NCI-H460 (cell line): ENCODE measurements at regions not wholly inside any gene's neighbourhood (a gene's known extent, or its start where the extent isn't known, plus 50 kb on each side); places are given as distances from the start of the nearest gene placed in this dataset.

Source experiments
- DNase-seq: peaks from one replicate; pipeline ENCODE4 v3.0.0-alpha.2; 2016; ENCODE audit warnings: low read depth; ENCODE audit errors: extremely low read depth

- DNase-seq, result no peak
These were observed 580.7 kb downstream of the MAFB start for GRCh38 chr20:40108321-40108720.

DNA sequence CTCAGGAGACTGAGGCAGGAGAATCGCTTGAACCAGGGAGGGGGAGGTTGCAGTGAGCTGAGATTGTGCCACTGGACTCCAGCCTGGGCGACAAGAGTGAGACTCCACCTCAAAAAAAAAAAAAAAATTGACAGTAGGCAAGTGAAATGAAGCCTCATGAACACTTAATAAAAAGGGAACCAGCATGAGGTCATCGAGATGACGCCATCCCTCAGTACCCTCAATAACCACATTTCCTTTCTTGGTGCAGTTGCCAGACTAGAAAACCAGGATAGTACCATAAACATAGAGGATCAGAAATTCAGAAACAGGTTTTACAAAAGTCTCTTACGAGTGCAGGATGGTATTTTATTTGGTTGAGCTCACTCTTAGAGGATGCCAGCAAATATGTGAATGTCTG, 584.1 kb downstream of the MAFB start:
- DNase-seq, result no peak

GRCh38 chr20:40103420-40103819, 585.6 kb downstream of the MAFB start:
- no peak for DNase-seq

DNA sequence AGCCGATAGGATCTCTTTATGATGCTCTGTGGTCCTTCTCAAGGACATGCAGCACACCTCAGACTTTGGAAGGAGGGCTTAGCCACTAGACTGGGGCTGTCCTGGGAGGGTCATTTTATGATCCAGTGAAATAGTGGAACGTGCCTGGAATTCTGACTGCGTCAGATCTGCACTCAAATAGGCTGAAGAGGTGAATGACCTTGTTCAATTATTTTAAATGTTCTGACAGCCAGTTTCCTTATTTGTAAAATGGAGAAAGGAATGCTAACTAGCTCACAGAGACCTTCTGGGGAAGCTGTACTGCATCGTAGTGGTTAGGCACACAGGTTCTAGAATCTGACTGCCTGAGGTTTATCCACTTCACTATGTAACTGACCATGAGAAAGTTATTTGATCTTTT, 587.5 kb downstream of the MAFB start:
- no peak for DNase-seq

DNA sequence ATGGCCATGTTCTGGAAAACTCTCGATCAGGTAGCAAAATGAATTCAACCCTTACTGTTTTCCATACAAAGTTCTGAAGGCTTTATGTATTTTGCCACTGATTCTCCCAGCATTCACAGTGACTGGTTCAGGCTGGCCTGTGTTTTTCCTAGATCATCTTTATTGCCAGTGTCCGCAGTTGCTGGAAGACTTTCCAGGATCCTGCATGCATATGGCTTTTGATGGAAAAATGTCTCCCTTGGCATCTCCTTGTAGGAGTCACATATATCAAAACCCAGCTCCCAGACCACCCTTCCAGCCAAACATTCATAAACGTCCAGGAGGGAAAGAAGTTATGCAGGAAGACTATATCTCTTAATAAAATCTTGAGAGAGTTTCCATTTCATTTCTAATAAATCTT, 588.8 kb downstream of the MAFB start:
- no peak for DNase-seq

GRCh38 chr20:40090236-40090635, 598.8 kb downstream of the MAFB start:
- DNase-seq, result no peak

GRCh38 chr20:40087496-40087895, 601.5 kb downstream of the MAFB start:
- no peak for DNase-seq

- DNase-seq, result no peak
These were observed 603.5 kb downstream of the MAFB start for GRCh38 chr20:40085513-40085912.

DNA sequence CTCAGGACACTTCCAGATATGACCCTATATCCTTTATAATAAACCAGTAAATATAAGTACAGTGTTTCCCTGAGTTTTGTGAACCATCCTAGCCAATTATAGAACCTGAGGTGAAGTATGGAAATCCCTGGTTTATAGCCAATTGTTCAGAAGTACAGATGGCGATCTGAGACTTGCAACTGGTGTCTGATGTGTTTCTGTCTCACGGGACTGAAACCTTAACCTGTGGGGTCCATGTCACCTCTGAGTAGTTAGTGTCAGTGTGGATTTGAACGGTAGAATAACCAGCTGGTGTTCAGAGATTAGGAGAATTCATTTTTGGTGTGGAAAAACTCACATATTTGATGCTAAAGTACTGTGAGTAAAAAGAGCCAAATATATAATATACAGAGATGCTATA, 606.6 kb downstream of the MAFB start:
- no peak for DNase-seq

GRCh38 chr20:40081653-40082052, 607.4 kb downstream of the MAFB start:
- DNase-seq, result no peak

DNA sequence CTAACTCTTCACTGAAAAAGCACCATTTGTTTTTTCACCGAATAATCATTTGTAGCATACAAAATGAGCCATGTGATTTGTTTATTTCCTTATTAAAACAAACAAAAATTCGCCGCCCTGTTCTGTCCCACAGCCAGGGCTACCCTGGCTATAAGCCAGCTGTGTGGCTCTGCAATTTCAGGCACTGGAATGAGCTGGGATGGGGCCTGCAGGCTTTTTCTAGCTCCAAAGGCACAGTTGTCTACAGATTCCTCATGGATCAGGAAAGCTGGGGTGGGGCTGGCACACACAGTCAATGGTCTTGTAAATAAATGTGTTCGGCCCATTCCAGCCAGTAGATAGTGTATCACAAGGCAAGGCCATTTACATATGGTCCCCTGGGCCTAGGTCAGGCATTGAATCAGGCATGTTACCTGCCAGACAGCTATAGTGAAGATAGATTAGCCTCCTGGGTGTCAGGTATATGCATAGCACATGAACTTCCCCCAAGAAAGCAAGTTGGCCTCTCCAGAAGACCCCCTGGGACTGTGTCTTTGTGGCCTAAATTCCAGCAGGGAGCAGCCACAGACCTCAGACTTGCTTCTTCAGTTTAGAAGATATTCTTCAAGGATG, 608.9 kb downstream of the MAFB start:
- DNase-seq, result no peak

DNA sequence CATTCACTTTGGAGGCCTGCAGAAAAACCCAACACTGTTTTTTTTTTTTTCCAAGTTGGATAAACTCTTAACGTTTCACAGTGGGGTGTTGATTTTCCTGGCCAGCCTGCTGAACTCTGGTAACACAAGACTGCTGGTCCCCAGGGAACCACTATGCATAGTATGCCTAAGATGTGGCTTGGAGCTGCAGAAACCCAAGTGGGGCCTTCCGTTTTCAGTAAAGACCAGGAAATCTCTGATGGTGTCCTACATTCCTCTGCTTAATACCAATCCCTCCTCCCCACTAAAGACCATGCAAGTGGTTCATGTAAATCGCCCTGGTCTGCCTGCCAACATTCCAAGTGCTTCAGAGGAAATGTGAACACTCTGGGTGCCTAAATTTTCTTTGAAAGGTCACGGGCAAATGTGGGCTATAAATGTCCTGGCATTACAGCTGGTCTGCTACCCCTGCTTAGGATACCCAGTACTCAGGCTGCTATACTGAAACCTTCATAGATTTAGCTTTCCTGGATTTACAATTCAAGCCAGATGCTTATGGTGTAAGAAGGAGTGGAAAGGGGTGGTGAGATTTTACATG, 615.4 kb downstream of the MAFB start:
- DNase-seq, result no peak

DNA sequence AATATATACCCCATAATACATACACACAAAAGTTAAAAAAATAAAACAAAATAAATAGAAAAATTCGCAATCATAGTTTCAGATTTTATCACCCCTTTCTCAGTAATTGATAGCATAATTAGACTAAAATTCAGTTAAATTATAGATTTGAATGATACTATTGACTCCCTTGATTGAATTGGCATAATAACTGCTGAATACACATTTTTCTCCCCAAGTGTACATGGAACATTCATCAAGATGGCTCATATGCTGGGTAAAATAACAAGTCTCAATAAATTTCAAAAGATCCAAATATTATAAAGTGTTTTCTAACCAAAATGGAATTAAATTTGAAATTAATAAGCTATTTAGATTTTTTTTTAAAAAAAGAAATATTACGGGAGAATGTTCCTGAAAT, 616.1 kb downstream of the MAFB start:
- no peak for DNase-seq

- no peak for DNase-seq
These were observed 632.9 kb downstream of the MAFB start for GRCh38 chr20:40056171-40056570.

DNA sequence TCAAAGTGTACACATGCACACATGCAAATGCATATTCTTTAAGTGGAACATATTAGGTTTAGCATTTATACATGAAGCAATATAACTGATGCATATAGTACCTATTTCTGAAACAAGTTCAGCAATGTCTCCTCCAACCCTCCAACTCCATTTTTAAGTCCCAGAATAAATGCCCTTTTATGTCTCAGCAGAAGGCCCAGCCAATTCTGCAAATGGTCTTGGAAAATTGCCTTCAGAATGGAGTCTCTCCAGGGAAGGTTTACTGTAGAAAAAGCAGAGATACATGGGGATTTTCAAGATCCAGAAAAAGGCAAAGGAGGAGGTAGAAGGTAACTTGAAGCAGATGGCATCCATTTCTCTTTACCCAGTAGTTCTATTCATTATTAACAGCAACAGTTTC, 633.3 kb downstream of the MAFB start:
- no peak for DNase-seq

GRCh38 chr20:40054311-40054710, 634.7 kb downstream of the MAFB start:
- no peak for DNase-seq

DNA sequence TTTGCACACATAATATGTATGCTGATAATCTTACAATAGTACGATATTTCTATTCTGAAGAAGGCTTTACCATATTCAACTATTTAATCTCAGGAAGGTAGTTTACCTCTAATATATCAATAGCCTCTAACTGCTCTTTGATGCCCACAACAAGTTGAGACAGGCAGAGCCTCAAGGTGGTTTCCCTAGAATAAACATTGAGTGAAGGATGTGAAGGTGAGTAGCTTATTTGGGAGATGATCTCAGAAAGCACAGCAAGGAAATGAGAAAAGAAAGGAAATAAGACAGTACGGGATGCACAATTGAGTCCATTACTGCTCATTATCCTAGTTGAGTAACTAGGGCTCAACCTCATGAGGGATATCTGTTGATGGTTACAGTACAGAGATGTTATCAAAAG, 638.4 kb downstream of the MAFB start:
- DNase-seq, result no peak

DNA sequence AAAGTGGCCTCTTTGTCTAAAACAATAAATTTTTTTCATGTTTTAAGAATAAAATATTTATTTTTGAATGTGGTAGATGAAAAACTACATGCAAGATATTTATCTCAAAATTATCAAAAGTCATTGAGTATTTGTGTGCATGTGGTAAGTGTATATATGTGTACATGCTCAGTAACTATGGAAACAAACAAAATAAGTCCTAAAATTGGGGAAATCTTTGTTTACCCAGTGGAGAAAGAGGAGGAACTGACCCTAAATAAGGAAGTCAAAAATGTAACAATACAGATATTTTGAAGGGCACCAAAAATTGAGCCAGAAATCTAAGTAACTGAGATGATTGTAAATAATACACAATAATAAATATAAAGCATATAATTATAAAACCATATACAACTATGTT, 639.2 kb downstream of the MAFB start:
- no peak for DNase-seq

GRCh38 chr20:40046703-40047102, 642.3 kb downstream of the MAFB start:
- no peak for DNase-seq

DNA sequence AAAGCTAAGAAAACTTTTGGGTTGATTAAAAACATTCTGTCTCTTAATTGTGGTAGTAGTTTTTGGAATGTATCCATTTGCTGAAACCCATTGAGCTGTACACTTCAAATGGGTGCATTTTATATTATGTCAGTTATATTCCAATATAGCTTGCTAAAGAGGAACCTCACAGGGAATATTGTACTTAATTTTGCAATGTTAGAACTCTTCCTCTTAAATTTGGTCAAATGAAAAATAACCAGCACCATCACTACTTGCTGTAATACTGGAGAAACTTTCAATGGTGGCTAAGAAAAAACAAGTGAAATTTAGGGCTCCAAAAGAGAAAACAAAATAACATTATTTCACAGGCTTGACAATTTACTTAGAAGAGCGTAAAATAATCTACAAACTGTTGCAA, 651.5 kb downstream of the MAFB start:
- no peak for DNase-seq

DNA sequence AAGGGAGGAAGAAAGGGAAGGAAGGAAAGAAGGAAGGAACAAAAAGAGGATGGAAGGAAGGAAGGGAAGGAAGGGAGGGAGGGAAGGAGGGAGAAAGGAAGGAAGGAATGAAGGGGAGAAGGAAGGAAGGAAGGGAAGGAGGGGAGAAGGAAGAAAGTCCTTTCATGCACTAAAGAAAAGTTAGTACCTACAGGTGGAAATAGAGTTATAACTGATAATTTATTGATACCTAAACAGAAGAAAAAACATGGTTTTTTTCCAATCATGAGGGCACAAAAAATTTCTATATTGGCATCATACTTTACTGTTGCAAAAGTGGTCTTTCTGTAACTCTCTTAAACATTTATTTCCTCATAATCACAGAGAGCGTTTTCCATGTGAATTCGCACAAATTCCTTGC, 659.4 kb downstream of the MAFB start:
- DNase-seq, result no peak

GRCh38 chr20:40019510-40019909, 669.5 kb downstream of the MAFB start:
- DNase-seq, result no peak

DNA sequence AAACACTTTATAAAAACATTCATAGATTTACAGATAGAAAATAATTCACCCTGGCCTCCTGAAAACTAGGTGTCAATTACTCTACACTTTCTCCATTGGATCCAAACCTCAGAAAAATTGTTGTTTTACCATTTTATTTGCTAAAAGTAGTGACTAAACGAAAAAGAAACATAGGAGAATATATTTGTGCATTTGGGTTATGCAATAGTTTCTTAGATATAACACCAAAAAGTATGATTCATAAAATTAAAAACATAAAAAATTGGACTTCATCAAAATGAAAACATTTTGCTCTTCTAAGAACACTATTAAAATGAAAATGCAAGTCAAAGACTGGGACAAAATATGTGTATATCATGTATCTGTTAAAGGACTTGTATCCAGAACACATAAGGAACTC, 671.3 kb downstream of the MAFB start:
- no peak for DNase-seq
